ENCODE measurements at regions not wholly inside any gene's neighbourhood (a gene's known extent, or its start where the extent isn't known, plus 50 kb on each side); places are given as distances from the start of the nearest gene placed in this dataset.

- no peaks in the 10 kb centered on the region for H3K4me1 Mint-ChIP-seq (ENCODE audit: low read depth, unreplicated experiment)
- H3K4me1 ChIP-seq (ENCODE audit: insufficient read depth, low read length): no peaks in the 10 kb centered on the region
- peaks cover 2% of the 10 kb centered on the region for H3K36me3 Mint-ChIP-seq (ENCODE audit: low read depth, unreplicated experiment)
- H2AFZ ChIP-seq (ENCODE audit: low read depth, low read length): no peak overlapping the region
- no peaks in the 10 kb centered on the region for H3K36me3 ChIP-seq (ENCODE audit: insufficient read depth, low read length)
- no peaks in the 10 kb centered on the region for H3K27me3 Mint-ChIP-seq (ENCODE audit: low read depth, unreplicated experiment)
- TF ChIP-seq EZH2 (IDR thresholded peaks at IDR 0.05; ENCODE audit: insufficient read depth, low read length) (no peak), CTCF (IDR thresholded peaks at IDR 0.05; ENCODE audit: insufficient read depth, low read depth, low read length) (no peak)
- H3K9ac ChIP-seq (ENCODE audit: low read length): no peak overlapping the region
- no peaks in the 10 kb centered on the region for H4K20me1 ChIP-seq (ENCODE audit: insufficient read depth, low read length)
- FAIRE-seq (no peak), DNase-seq (ENCODE audit: low read depth) (no peak)
- no peaks in the 10 kb centered on the region for H3K79me2 ChIP-seq (ENCODE audit: insufficient read depth, low read length)
- no peak overlapping the region for H3K4me3 ChIP-seq (ENCODE audit: insufficient read depth, low read depth, low read length)
- H3K4me3 Mint-ChIP-seq (ENCODE audit: unreplicated experiment): no peak overlapping the region
- H3K27ac Mint-ChIP-seq (ENCODE audit: unreplicated experiment): no peak overlapping the region
- H3K9me3 Mint-ChIP-seq (ENCODE audit: unreplicated experiment): no peaks in the 10 kb centered on the region
- H3K4me2 ChIP-seq (ENCODE audit: low read length): no peak overlapping the region
- no peak overlapping the region for H3K27ac ChIP-seq (ENCODE audit: low read depth, low read length)
- H3K27me3 ChIP-seq (ENCODE audit: insufficient read depth, low read length): no peaks in the 10 kb centered on the region
- H3K9me3 ChIP-seq (ENCODE audit: insufficient read depth, low read depth, low read length): no peaks in the 10 kb centered on the region
These were observed 645.6 kb downstream of the RWDD3 start for GRCh38 chr1:95879498-95880050.

GRCh38 chr1:95888941-95889390 is 655.0 kb downstream of the RWDD3 start:
- Histone ChIP-seq H4K20me1 (ENCODE audit: insufficient read depth, low read length) (no peaks in the 10 kb centered on the region), H3K4me2 (ENCODE audit: low read length) (peak overlapping the region; percentile 49), H3K27me3 (ENCODE audit: insufficient read depth, low read length) (no peaks in the 10 kb centered on the region), H3K9me3 (ENCODE audit: insufficient read depth, low read depth, low read length) (no peaks in the 10 kb centered on the region), H3K4me1 (ENCODE audit: insufficient read depth, low read length) (no peaks in the 10 kb centered on the region), H3K36me3 (ENCODE audit: insufficient read depth, low read length) (no peaks in the 10 kb centered on the region), H2AFZ (ENCODE audit: low read depth, low read length) (peak overlapping the region; percentile 21), H3K4me3 (ENCODE audit: insufficient read depth, low read depth, low read length) (no peak overlapping the region), H3K79me2 (ENCODE audit: insufficient read depth, low read length) (no peaks in the 10 kb centered on the region), H3K27ac (ENCODE audit: low read depth, low read length) (no peak overlapping the region), H3K9ac (ENCODE audit: low read length) (no peak overlapping the region)
- H3K4me1 Mint-ChIP-seq (ENCODE audit: low read depth, unreplicated experiment): no peaks in the 10 kb centered on the region
- no peak for DNase-seq (ENCODE audit: low read depth)
- H3K4me3 Mint-ChIP-seq (ENCODE audit: unreplicated experiment): no peak overlapping the region
- no peaks in the 10 kb centered on the region for H3K9me3 Mint-ChIP-seq (ENCODE audit: unreplicated experiment)
- peaks cover 2% of the 10 kb centered on the region for H3K27me3 Mint-ChIP-seq (ENCODE audit: low read depth, unreplicated experiment)
- TF ChIP-seq EZH2 (IDR thresholded peaks at IDR 0.05; ENCODE audit: insufficient read depth, low read length): no peak
- no peak for TF ChIP-seq CTCF (IDR thresholded peaks at IDR 0.05; ENCODE audit: insufficient read depth, low read depth, low read length)
- H3K27ac Mint-ChIP-seq (ENCODE audit: unreplicated experiment): no peak overlapping the region
- H3K36me3 Mint-ChIP-seq (ENCODE audit: low read depth, unreplicated experiment): no peaks in the 10 kb centered on the region
- FAIRE-seq: no peak

- Histone ChIP-seq H3K4me2 (ENCODE audit: low read length) (peak overlapping the region; percentile 49), H3K4me1 (ENCODE audit: insufficient read depth, low read length) (no peaks in the 10 kb centered on the region), H4K20me1 (ENCODE audit: insufficient read depth, low read length) (no peaks in the 10 kb centered on the region), H3K9ac (ENCODE audit: low read length) (no peak overlapping the region), H3K27ac (ENCODE audit: low read depth, low read length) (no peak overlapping the region), H3K79me2 (ENCODE audit: insufficient read depth, low read length) (no peaks in the 10 kb centered on the region), H3K36me3 (ENCODE audit: insufficient read depth, low read length) (no peaks in the 10 kb centered on the region), H3K27me3 (ENCODE audit: insufficient read depth, low read length) (no peaks in the 10 kb centered on the region), H3K9me3 (ENCODE audit: insufficient read depth, low read depth, low read length) (no peaks in the 10 kb centered on the region), H2AFZ (ENCODE audit: low read depth, low read length) (no peak overlapping the region), H3K4me3 (ENCODE audit: insufficient read depth, low read depth, low read length) (no peak overlapping the region)
- FAIRE-seq (no peak), DNase-seq (ENCODE audit: low read depth) (no peak)
- no peak overlapping the region for H3K4me3 Mint-ChIP-seq (ENCODE audit: unreplicated experiment)
- no peaks in the 10 kb centered on the region for H3K36me3 Mint-ChIP-seq (ENCODE audit: low read depth, unreplicated experiment)
- H3K27me3 Mint-ChIP-seq (ENCODE audit: low read depth, unreplicated experiment): peaks cover 2% of the 10 kb centered on the region
- H3K4me1 Mint-ChIP-seq (ENCODE audit: low read depth, unreplicated experiment): no peaks in the 10 kb centered on the region
- H3K27ac Mint-ChIP-seq (ENCODE audit: unreplicated experiment): no peak overlapping the region
- TF ChIP-seq EZH2 (IDR thresholded peaks at IDR 0.05; ENCODE audit: insufficient read depth, low read length): no peak
- TF ChIP-seq CTCF (IDR thresholded peaks at IDR 0.05; ENCODE audit: insufficient read depth, low read depth, low read length): no peak
- H3K9me3 Mint-ChIP-seq (ENCODE audit: unreplicated experiment): no peaks in the 10 kb centered on the region
These were observed 655.4 kb downstream of the RWDD3 start for GRCh38 chr1:95889400-95889799.

All from astrocyte (in vitro differentiated cells and primary cell).